Stimulated activated CD4-positive, alpha-beta T cell treated with anti-CD3 and anti-CD28 coated beads, Interleukin-2, amount 100 ng/mL, for 24 hours (primary cell): ENCODE measurements at regions not wholly inside any gene's neighbourhood (a gene's known extent, or its start where the extent isn't known, plus 50 kb on each side); places are given as distances from the start of the nearest gene placed in this dataset.
A peak's percentile ranks its signal among the peaks of the same experiment; 100 is the strongest.

Experiments
- DNase-seq, 2 donors: peaks; one replicate each; pipeline ENCODE4 v3.0.0-alpha.2; 2020

DNA sequence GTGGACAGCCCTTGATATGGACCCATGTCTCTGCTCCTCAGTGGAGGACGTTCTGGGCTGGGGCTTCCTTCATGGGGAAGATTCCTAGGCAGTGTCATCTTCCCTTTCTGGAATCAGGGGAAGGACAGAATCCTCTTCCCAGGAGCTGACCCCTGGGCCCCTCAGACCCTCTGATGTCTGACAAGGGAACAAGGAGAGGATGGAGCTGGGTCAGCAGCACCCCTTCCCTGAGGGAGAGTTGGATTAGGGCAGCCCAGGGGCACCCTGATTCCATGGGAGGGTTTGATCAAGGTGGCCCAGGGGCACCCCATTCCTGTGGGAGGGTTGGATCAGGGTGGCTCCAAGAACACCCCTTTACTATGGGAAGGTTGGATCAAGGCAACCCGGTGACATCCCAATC is 86.5 kb downstream of the ACKR3 start:
- DNase-seq: no peak

DNA sequence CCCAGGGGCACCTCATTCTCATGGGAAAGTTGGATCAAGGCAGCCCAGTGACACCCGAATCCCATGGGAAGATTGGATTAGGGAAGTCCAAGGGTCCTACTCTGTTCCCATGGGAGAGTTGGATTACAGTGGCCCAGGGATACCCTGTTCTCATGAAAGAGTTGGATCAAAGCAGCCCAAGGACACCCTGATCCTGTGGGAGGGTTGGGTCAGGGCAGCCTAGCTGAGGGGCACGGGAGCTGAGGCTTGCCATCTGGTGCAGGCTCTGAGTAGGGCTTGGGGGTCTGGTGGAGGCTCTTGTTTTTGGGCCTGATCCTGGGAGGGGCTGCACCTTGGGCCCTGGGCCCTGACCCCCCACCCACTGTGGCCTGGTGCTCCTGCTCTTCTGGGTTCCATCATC is 87.1 kb downstream of the ACKR3 start:
- DNase-seq: no peak

DNA sequence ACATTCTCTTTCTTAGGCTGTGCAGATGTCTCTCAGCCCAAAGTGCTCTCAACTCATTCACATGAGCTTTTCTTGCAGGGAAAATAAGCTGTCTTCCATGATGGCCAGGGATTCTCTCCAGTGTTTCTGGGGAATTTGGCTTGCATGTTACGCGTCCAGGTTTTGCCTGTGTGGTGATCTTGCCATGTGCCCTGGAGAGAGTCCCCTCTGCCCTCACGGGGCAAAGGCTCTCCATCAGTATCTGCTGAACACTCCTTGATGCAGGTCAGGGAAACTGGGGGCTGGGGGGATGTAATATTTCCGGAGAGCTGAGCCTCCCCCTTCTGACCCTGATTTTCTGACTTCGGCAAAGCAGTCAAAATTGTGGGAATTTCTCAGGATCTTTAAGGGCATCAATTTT is 87.6 kb downstream of the ACKR3 start:
- DNase-seq: no peak

DNA sequence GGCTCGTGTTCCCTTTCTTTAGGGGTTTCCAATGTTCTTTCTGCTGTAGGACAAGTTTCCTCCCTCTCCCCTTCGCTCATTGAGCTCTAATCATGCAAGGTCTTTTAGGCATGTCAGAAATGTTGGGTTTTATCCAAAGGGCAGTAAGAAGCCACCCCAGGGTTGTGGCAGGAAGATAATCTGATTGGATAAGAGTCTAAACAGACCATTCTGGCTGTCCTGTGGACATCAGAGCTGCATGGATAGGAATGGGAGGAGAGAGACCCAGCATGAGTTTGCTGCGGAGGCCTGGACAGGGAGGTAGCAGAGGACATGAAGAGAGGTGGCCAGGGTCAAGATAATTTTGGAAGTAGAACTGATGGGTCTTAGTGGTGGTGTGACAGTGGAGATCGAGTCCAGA is 88.2 kb downstream of the ACKR3 start:
- no peak for DNase-seq

DNA sequence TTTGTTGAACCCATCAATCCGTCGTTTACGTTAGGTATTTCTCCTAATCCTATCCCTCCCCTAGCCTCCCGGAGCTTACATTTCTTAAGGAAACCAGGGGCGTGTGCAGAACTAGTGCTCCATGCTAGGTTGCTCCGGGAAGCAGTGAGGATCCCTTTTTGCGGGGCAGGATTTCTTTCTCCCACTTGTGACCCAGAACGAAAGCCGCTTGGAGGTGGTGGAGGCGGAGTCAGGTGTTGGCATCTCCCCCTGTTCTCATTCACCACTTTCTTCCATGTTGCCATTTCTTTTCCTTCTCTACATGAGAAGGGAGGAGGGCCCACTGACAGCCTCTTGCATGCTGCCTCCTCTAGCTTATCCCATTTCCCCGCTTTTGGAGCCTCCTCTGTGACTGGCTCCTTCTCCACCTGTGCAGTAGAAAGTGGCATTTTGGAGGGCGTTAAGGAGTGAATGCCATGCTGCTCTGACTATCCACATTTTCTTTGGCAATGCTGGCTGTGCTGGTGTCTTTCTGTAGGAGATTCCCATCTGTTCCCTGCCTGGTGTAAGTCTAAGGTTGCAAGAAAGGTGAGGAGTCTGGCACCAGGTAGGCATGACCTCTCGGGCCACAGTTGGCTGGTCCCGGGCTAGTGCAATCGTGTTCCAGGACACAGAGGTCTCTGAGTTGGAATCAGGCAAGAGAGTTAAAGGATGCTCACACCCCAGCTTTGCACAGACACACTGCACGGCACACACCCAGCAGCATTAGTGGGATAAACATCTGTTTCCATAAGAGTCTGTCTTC is 89.5 kb downstream of the ACKR3 start:
- DNase-seq: no peak

DNA sequence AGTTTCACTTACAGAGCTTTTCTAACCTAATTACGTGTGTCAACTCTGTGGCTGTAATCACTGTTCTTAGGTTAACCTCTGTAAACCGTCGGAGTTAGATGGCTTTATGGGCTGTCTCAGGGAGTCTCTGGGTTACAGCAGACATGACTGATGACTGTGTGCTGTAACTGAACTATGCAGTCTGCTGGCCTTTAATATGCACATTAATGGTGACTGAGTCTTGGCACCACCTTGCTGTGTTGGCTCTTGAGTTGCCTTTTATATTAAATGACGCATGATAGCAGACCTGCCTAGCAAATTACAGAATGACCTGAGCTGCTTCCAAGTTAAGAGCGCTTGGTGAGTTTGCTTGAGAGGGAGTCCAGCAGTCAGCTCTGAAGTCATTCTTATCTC is 90.1 kb downstream of the ACKR3 start:
- no peak for DNase-seq

DNA sequence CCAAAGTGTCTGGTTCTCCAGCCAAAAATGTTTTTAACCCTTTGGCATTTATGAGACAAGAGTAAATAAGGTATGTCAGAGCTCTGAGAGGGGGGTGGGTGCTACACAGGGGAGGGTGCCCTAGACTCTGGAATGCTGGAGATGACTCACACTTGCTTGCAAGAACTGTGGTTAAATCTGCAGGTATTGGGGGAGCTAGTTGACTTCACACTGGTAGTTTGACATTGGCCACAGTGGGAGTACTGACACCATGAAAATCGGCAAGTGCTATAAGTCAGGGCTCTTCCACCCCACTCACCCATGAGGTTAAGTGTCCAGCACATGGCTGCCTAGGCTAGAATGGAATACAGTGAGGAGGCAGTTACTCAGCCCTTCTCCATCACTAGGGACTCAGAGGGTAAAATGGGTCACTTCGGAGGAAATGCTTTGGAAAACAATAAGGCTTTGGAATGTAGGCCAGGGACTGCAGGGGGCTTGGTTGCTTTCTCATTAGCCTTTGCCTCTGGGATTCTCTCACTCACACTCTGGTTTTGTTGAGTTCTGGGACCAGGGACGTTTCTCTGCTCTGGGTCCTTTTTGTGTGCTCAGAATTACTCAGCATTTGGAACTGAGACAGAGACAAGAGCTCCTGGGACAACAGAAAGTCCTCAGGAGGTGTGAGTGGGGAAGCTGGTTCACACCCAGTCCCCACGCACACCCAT is 91.6 kb downstream of the ACKR3 start:
- DNase-seq: no peak

DNA sequence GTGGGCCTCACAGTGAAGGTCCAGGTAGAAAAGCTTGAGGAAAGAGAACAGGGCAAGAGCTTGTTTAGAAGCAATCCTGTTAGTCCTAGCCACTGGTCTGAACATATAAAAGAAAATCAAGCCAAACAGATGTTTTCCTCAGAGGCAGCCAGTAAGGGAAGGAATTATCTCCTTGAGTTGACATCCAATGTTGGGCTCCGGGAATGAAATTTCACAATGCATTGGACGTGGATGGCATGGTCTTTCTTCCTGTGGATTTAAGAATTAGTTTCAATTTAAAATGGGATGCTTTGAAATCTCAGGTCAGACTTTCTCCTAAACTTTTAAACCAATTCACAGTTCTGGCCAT is 92.1 kb downstream of the ACKR3 start:
- no peak for DNase-seq

DNA sequence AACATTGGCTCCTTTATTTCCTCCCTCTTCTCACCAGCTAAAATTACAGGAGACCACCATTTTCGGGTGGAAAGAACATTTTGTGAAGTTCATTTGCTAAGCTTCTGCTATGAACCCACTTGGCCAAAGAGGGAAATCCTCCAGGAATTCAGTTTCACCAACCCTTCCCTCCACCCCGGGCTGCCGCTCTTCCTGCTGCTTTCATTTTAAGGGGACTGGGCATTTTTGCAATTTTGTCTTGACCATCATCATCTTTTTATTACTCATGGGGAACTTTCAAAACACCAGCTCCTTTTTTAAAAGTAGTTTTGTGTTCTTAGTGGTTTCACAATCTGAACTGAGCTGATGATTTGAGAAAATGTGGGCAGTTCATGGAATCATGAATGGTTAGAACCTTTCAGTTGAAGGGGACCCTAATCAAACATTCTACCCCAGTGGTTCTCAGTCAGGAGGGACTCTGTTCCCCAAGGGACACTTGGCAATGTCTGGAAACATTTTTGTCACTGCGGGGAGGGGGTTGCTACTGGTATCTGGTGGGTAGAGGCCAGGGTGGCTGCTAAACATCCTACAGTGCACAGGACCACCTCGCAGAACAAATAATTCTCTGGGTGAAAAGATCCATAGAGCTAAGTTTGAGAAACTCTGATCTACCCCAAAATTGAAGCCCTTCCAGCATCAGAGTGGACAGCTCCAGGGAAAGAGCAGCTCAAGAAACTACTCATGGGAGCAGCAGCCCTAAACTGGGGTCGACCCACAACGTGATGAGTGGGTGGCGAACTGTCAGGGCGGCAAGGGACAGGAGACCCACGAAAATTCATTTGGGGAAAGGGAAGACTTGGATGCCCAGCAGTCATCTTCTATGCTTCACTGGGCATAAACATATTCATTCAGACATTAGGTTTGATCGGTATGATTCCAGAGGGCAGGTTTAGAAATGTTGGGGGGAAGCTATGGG is 92.9 kb downstream of the ACKR3 start:
- DNase-seq: no peak

DNA sequence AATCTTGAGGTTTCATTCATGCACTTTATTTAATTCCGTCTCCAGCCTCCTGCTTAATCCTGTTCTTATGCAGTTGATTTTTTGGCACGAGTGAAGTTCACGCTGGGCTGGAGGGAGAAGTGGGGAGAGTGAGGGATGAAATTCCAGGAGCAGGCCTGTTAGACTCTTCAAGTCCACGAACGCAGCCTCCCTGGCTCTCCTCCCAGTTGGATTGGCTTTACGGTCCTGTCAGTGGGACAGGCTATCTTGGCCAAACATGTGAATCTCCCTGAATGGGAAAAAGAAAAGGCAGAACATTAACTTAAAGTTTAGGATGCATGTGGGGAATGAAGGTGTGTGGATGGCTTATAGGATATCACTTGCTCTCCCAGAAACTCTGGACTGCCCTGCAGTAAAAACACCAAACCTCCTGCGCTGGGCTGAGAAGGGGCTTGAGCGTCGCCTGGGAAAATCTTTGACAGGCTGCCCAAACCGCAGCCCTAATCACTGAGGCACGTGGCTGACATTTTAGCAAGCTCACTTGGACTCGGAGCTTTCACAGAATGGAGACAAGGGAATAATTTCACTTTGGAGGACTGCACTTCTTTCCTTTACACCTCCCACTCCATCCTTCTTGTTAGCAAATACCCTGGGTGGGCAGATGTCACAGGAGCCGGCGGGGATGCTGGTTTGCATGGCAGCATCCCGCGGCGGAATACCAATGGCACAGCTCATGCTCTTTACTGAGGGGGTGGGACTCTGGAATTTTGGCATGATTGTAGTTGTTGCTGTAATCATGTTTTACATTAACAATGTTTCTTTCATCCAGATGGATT is 93.9 kb downstream of the ACKR3 start:
- DNase-seq: no peak

DNA sequence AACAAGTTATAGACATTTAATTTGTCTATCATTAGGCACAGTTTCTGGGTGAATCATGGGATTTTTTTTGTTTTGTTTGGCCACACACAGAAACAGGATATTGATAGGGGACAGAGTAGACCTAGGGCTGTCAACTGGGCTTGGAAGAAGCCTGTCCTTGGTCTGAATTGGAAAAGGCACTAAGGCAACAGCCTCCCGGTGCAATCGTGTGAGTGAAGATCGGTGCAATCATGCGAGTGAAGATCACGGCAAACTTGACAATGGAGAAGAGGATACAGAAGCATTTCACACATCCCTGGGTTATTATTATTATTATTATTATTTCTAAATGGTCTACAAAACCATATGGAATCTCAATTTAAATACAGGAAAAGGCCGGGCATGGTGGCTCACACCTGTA is 94.5 kb downstream of the ACKR3 start:
- no peak for DNase-seq

DNA sequence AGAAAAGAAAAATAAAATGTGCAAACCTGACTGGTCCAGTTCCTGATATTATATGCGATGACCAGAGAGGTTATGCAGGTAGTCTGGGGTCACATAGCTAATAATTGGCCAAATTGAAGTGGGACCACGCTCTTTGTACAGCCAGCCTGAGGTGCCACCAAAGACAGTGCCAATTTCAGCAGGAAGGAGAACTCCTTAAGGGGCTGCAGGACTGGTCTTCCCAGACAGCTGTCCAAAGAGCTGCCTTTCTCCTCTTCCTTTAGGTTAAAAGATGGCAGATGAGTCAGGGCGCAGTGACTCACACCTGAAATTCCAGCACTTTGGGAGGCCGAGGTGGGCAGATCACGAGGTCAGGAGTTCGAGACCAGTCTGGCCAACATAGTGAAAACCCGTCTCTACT is 95.5 kb downstream of the ACKR3 start:
- DNase-seq: no peak

DNA sequence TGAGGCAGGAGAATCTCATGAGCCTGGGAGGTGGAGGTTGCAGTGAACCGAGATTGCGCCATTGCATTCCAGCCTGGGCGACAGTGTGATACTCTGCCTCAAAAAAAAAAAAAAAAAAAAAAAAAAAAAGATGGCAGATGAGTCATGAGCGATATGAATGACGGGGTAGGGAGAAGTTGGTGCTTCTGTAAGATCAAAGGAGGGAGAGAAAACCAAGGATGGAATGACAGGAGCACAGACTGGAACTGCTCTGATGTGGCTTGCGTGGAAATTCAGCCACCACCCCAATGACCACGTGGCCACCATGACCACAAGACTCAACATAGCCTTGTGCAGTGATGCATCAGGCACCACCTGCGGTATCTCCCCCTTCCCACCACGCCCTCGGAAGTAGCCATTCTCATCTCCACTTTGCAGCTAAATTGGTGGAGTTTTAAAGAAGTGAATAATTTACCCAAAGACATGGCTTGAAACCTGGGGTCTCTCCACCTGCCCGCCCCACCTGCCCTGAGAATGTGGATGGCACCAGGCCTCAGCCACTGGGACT is 96.0 kb downstream of the ACKR3 start:
- no peak for DNase-seq

DNA sequence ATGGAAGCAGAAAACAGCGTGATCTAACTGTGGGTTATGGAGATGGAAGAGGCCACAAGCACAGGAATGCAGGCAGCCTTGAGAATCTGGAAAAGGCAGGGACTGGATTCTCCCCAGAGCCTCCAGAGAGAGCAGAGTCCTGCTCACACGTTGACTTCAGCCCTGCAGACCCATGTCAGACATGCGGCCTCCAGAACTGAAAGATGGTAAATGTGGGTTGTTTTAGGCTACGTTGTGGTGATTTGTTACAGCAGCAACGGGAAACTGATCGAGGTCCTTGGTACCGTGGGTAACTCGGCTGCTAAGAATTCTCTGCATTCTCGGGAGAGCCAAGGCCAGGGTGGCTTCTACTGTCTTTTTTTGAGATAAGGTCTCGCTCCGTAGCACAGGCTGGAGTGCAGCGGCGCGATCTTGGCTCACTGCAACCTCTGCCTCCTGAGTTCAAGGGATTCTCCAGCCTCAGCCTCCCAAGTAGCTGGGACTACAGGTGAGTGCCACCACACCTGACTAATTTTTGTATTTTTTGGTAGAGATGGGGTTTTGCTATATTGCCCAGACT is 97.1 kb downstream of the ACKR3 start:
- DNase-seq: no peak

DNA sequence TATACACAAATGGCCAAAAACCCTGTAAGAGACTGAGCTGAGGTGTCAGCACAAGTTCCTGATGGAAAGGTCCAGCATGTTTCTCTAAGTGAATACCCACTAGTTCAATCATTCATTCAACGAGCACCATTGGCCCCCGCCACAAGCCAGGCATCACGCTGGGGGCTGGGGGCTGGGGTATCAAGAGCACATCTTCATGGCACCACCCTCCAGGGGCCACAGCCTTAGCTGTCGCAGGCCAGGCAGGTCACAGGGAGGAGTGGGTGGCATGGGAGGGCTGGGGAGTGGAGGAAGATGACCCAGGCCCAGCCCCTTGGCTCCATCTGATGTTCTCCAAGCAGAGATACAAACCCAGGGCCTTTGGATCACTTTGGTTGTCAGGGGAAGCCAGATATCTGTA is 97.9 kb downstream of the ACKR3 start:
- DNase-seq: no peak

DNA sequence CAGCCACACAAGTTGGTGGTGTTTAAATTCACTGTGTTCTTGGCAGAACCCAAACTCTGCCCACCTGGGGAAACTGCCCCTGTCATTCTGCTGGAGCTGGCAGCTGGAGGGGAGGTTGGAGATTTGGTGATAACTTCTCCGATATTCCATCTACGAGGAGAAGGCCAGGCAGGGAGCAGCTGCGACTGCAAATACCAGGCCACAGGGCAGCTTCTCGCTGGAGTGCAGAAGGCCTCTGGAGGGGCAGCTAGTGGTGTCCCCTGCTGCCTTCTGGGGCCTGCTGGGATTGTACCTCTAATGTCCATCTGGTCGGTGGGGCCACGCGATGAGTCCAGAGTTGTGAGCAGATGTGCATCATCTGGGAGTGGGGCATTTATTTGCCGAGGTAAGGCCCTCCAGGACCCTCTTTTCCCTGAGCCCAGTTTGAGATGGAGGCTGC is 98.9 kb downstream of the ACKR3 start:
- no peak for DNase-seq

DNA sequence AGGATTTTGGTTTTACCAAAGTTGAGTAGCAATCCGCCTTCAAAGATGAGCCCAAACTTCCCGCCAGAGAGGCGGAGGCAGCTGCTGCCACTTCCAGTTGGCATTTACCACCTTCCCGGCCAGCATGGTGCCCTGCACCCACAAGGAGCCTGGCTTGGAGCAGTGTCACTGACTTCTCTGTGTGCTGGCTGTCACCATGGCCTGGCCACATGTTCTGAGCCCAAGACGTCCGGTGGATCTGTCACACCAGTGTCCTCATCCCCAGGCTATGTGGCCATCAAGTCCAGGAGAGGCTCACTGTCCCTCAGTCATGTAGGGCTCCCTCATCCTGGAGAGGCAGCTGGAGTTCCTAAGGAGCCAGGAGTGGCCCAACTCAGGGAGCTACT is 100.6 kb downstream of the ACKR3 start:
- DNase-seq: no peak

DNA sequence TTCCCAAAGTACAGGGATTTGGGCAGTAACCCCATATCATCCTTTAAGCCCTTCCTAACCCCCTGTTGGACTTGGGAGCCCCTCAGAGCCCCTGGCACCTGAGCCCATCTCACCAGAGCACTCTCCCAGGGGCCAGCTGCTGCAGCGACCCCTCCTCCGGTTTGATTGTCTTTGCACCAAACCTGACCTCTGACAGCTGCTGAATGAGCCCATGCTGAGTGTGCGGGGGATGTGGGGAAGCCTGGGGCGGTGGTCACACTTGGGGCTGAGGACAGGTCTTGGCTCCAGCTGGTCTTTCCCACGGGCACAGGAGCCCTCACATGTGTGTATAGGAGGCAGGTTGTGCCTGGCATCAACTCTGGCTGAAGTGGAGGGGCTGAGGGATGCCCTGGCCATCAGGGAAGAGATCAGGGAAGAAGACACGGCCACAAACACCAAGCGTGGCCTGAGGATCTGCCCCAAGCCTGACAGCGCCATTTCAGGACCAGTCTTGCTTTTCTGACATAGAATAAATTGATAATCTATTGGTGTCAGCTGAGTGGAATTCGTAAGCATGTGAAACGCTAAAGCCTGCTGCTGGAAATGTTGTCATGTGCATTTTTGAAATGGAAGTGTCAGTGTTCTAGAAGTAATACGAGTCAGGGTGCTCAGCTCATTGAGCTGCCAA is 102.4 kb downstream of the ACKR3 start:
- DNase-seq: no peak

DNA sequence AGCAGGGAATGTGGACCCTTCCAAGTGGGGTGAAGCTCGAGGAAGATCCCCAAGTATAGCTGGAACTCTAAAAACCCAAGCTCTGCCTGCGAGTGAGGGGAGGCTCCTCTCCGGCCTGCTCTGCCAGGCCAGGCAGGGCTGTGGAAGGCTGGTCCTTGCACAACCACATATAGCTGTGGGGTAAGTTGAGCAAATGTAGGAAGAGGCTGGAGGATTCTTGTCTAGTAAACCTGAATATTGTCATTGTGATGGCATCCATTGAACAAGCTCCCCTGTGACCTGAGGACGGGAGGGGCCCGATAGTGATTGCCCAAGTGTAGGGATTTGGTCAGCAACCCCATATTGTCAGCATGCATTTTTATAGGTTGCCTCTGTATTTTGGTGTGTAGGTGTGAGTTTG is 103.0 kb downstream of the ACKR3 start:
- no peak for DNase-seq

DNA sequence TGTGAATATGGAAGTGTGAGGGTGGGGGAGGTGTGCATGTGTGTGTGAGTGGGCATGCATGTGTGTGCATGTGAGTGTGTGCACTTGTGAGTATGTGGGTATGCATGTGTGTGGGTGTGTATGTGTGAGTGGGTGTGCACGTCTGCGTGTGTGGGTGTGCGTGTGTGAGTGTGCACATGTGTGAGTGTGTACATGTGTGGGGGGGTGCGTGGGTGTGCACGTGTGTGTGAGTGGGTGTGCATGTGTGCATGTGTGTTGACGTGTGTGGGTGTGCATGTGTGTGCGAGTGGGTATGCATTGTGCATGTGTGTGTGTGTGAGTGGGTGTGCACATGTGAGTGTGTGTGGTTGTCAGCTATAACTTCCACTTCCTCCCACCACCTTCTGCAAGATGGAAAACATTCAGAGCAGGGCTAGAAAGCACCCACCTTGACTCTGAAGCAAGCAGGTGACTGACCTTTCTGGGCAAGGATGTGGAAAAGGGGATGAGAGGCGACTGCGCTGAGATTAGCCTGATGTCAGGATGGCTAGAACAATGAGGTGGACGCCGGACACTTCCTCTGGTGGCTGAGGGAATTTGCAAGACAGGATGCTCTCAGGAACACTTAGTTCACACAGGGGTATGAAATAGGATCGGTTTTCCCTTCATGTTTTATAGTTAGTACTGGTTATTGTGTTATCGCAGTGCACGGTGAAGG is 103.6 kb downstream of the ACKR3 start:
- DNase-seq: peak in 1 of 2 donors; percentile 5

DNA sequence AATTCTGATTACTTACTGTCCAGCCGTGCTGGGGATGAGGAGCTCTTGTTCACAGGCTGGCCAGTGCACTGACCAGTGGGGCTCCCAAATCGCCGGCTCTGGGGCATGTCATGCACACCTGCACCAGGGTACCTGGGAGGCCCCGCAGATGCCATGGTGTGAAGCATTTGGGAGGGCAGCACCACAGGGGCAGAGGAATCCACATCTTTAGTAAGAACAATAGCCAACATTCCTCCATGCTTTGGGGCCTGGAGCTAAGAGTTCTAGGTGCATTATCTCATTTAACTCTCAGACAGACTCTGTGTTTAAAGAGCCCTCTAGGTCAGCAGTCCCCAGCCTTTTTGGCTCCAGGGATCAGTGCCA is 104.2 kb downstream of the ACKR3 start:
- peak in 1 of 2 donors; percentile 0 for DNase-seq
